Upper lobe of left lung (tissue), 4 donors: ENCODE measurements at regions not wholly inside any gene's neighbourhood (a gene's known extent, or its start where the extent isn't known, plus 50 kb on each side); places are given as distances from the start of the nearest gene placed in this dataset.

Source experiments
- CTCF ChIP-seq, 6 experiments: fragments of 450-650 bp in 4 of 6; fragments of 200-600 bp in 2 of 6; sonication (generic) in 2 of 6; IDR thresholded peaks; one replicate each; pipeline ENCODE4 v1.5.1; 2016 to 2019; ENCODE audit warnings: antibody characterized with exemption in 6 of 6
- POLR2A ChIP-seq, 4 donors: fragments of 450-650 bp; IDR thresholded peaks; one replicate each; pipeline ENCODE4 v1.5.1; 2016 to 2017; ENCODE audit warnings: antibody characterized with exemption in 4 of 4, mild to moderate bottlenecking in 2 of 4
- POLR2AphosphoS5 ChIP-seq, 2 donors: sonication (generic); formaldehyde crosslinking; IDR thresholded peaks; one replicate each; pipeline ENCODE4 v1.5.1; 2017; ENCODE audit warnings: antibody characterized with exemption in 2 of 2

- TF ChIP-seq CTCF (IDR thresholded peaks at IDR 0.05) (no peak), POLR2A (IDR thresholded peaks at IDR 0.05) (no peak), POLR2AphosphoS5 (IDR thresholded peaks at IDR 0.05) (no peak)
These were observed 1052.6 kb downstream of the REEP3 start for GRCh38 chr10:64573623-64574325.
